ENCODE measurements at regions not wholly inside any gene's neighbourhood (a gene's known extent, or its start where the extent isn't known, plus 50 kb on each side); places are given as distances from the start of the nearest gene placed in this dataset.

- WGBS (ENCODE audit: insufficient coverage, insufficient replicate concordance, low lambda C conversion rate, missing lambda C conversion rate) = 59% methylated on average over 7 of the region's 7 CpGs
- POLR2A ChIA-PET = no interaction called here
- RAD21 ChIA-PET (ENCODE audit: unreplicated experiment) = no interaction called here
- CTCF ChIA-PET = no interaction called here
- no peak overlapping the region for H3K4me2 ChIP-seq (ENCODE audit: control insufficient read depth, insufficient read depth)
- no peaks in the 10 kb centered on the region for H4K20me1 ChIP-seq (ENCODE audit: control insufficient read depth, insufficient read depth)
- SMC1A ChIA-PET (ENCODE audit: uncharacterized antibody, unreplicated experiment) = interaction anchor here (0.6 to 1.1 kb wide), 3 partner anchors 12 to 973 kb away, joined by 3 to 4 read pairs (median 3); no protein-coding TSS in a partner anchor
- no peak for DNase-seq (ENCODE audit: low read depth, low spot score)
- H2AFZ ChIP-seq (ENCODE audit: control insufficient read depth, low read depth, low read length) = no peak overlapping the region
- H3K36me3 ChIP-seq (ENCODE audit: control insufficient read depth in 2 of 2, insufficient read depth in 2 of 2, low read length in 1 of 2) = no peaks in the 10 kb centered on the region
- no peak for FAIRE-seq
- intact Hi-C loops (cut with micrococcal nuclease; ENCODE audit: unreplicated experiment) (no loop called here), in situ Hi-C loops (cut with MboI) (no loop called here)
- TF ChIP-seq RBBP5 (conservative IDR thresholded peaks at IDR 0.05) (no peak), REST (IDR thresholded peaks at IDR 0.05; ENCODE audit: low read depth, low read length) (no peak), CBFB (IDR thresholded peaks at IDR 0.05; ENCODE audit: low read depth) (no peak), POLR2AphosphoS2 (IDR thresholded peaks at IDR 0.05; ENCODE audit: low read depth, low read length) (no peak), ZNF207 (IDR thresholded peaks at IDR 0.05; ENCODE audit: borderline replicate concordance) (no peak), HCFC1 (IDR thresholded peaks at IDR 0.05; ENCODE audit: low read length) (no peak), BRCA1 (IDR thresholded peaks at IDR 0.05; ENCODE audit: low read depth, low read length) (no peak), SMAD1 (IDR thresholded peaks at IDR 0.05; ENCODE audit: low read depth, partially characterized antibody) (no peak), EGR1 (IDR thresholded peaks at IDR 0.05; ENCODE audit: borderline replicate concordance in 1 of 2, low read depth in 2 of 2, low read length in 2 of 2) (no peak)
- TF ChIP-seq, protein P1, sequence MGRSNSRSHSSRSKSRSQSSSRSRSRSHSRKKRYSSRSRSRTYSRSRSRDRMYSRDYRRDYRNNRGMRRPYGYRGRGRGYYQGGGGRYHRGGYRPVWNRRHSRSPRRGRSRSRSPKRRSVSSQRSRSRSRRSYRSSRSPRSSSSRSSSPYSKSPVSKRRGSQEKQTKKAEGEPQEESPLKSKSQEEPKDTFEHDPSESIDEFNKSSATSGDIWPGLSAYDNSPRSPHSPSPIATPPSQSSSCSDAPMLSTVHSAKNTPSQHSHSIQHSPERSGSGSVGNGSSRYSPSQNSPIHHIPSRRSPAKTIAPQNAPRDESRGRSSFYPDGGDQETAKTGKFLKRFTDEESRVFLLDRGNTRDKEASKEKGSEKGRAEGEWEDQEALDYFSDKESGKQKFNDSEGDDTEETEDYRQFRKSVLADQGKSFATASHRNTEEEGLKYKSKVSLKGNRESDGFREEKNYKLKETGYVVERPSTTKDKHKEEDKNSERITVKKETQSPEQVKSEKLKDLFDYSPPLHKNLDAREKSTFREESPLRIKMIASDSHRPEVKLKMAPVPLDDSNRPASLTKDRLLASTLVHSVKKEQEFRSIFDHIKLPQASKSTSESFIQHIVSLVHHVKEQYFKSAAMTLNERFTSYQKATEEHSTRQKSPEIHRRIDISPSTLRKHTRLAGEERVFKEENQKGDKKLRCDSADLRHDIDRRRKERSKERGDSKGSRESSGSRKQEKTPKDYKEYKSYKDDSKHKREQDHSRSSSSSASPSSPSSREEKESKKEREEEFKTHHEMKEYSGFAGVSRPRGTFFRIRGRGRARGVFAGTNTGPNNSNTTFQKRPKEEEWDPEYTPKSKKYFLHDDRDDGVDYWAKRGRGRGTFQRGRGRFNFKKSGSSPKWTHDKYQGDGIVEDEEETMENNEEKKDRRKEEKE (IDR thresholded peaks at IDR 0.05) = no peak
- TF ChIP-seq, protein P2, sequence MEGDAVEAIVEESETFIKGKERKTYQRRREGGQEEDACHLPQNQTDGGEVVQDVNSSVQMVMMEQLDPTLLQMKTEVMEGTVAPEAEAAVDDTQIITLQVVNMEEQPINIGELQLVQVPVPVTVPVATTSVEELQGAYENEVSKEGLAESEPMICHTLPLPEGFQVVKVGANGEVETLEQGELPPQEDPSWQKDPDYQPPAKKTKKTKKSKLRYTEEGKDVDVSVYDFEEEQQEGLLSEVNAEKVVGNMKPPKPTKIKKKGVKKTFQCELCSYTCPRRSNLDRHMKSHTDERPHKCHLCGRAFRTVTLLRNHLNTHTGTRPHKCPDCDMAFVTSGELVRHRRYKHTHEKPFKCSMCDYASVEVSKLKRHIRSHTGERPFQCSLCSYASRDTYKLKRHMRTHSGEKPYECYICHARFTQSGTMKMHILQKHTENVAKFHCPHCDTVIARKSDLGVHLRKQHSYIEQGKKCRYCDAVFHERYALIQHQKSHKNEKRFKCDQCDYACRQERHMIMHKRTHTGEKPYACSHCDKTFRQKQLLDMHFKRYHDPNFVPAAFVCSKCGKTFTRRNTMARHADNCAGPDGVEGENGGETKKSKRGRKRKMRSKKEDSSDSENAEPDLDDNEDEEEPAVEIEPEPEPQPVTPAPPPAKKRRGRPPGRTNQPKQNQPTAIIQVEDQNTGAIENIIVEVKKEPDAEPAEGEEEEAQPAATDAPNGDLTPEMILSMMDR (IDR thresholded peaks at IDR 0.05 in 2 of 3, conservative IDR thresholded peaks at IDR 0.05 in 1 of 3; ENCODE audit: control insufficient read depth in 2 of 3, extremely low read depth in 1 of 3, insufficient read depth in 1 of 3, low read depth in 3 of 3, low read length in 3 of 3) = no peak
- TF ChIP-seq, protein P3, sequence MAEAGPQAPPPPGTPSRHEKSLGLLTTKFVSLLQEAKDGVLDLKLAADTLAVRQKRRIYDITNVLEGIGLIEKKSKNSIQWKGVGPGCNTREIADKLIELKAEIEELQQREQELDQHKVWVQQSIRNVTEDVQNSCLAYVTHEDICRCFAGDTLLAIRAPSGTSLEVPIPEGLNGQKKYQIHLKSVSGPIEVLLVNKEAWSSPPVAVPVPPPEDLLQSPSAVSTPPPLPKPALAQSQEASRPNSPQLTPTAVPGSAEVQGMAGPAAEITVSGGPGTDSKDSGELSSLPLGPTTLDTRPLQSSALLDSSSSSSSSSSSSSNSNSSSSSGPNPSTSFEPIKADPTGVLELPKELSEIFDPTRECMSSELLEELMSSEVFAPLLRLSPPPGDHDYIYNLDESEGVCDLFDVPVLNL (IDR thresholded peaks at IDR 0.05; ENCODE audit: low read depth, low read length) = no peak
- BruUV-seq (replicated peaks) = no TSS peak
- no peaks in the 10 kb centered on the region for H3K79me2 ChIP-seq (ENCODE audit: control insufficient read depth, insufficient read depth, low read length)
- no peaks in the 10 kb centered on the region for H3K27me3 ChIP-seq (replicated peaks in 1 of 2; ENCODE audit: control insufficient read depth in 2 of 2, insufficient read depth in 2 of 2, low read length in 1 of 2)
- H3K9ac ChIP-seq (ENCODE audit: control insufficient read depth, insufficient read depth, low read length) = no peak overlapping the region
- no peak overlapping the region for H3K27ac ChIP-seq (ENCODE audit: control insufficient read depth, insufficient read depth)
- no peak for ATAC-seq
- H3K4me3 ChIP-seq = no peak overlapping the region
- peaks cover 2% of the 10 kb centered on the region; the same call in 1 of the 3 replicates for H3K9me3 ChIP-seq (replicated peaks; ENCODE audit: control insufficient read depth, insufficient read depth, low read length)
- no peaks in the 10 kb centered on the region for H3K4me1 ChIP-seq (ENCODE audit: control insufficient read depth, insufficient read depth, low read length)
Measured at GRCh38 chr13:40375489-40376171, 290.8 kb downstream of the FOXO1 start.
